BLaER1 (cell line): ENCODE measurements at regions not wholly inside any gene's neighbourhood (a gene's known extent, or its start where the extent isn't known, plus 50 kb on each side); places are given as distances from the start of the nearest gene placed in this dataset.

Source experiments
- H3K27ac ChIP-seq: shearing (Covaris generic); formaldehyde crosslinking; 2 replicates; pipeline ENCODE4 v1.8.1; 2022
- H3K27me3 ChIP-seq: shearing (Covaris generic); formaldehyde crosslinking; 2 replicates; pipeline ENCODE4 v1.8.1; 2022
- H3K36me3 ChIP-seq: shearing (Covaris generic); formaldehyde crosslinking; 2 replicates; pipeline ENCODE4 v1.8.1; 2022
- H3K4me1 ChIP-seq: shearing (Covaris generic); formaldehyde crosslinking; 2 replicates; pipeline ENCODE4 v1.8.1; 2022
- H3K4me2 ChIP-seq: shearing (Covaris generic); formaldehyde crosslinking; 2 replicates; pipeline ENCODE4 v1.8.1; 2022
- H3K4me3 ChIP-seq: shearing (Covaris generic); formaldehyde crosslinking; 2 replicates; pipeline ENCODE4 v1.8.1; 2022
- H3K9ac ChIP-seq: shearing (Covaris generic); formaldehyde crosslinking; 2 replicates; pipeline ENCODE4 v1.8.1; 2022
- H3K9me3 ChIP-seq: shearing (Covaris generic); formaldehyde crosslinking; 2 replicates; pipeline ENCODE4 v1.8.1; 2022
- H4K20me1 ChIP-seq: shearing (Covaris generic); formaldehyde crosslinking; 2 replicates; pipeline ENCODE4 v1.8.1; 2022
- Cebpa-rat ChIP-seq: shearing (Covaris generic); IDR thresholded peaks from 2 replicates; pipeline ENCODE4 v1.8.1; 2022

DNA sequence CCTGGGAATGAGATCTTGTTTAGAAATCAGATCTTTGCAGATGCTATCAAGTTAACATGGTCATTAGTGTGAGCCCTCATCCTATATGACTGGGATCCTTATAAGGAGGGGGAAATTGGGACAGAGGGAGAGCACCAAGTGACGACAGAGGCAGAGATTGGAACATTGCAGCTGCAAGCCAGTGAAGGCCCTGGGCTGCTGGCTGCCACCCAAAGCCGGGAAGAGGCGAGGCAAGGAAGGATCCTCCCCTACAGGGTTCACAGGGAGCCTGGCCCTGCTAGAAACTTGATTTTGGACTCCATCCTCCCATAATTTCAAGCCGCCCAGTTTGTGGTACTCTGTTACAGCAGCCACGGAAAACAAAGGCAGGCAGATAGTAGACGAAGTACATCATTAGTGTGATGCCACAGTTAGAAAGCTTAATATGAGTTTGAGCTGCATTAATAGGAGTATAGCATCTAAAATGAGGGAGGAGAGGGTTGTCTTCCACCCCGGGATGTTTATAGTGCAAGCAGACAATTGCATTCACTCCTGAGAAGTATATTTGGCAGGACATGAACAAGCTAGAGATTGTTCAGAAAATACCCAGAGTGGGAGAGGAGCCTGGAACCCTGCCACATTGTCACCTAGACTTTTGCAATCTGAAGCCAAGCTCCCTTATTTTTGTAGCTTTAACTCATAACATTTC, 56.8 kb upstream of the CLMP start:
- Histone ChIP-seq H3K9ac (no peak overlapping the region), H3K9me3 (no peaks in the 10 kb centered on the region), H3K36me3 (no peaks in the 10 kb centered on the region), H3K4me2 (peak overlapping the region; percentile 27; the same call in 1 of the 2 replicates), H3K4me3 (no peak overlapping the region), H3K4me1 (peaks cover 48% of the 10 kb centered on the region), H3K27ac (no peak overlapping the region), H4K20me1 (no peaks in the 10 kb centered on the region), H3K27me3 (no peaks in the 10 kb centered on the region)
- TF ChIP-seq Cebpa-rat = no peak

DNA sequence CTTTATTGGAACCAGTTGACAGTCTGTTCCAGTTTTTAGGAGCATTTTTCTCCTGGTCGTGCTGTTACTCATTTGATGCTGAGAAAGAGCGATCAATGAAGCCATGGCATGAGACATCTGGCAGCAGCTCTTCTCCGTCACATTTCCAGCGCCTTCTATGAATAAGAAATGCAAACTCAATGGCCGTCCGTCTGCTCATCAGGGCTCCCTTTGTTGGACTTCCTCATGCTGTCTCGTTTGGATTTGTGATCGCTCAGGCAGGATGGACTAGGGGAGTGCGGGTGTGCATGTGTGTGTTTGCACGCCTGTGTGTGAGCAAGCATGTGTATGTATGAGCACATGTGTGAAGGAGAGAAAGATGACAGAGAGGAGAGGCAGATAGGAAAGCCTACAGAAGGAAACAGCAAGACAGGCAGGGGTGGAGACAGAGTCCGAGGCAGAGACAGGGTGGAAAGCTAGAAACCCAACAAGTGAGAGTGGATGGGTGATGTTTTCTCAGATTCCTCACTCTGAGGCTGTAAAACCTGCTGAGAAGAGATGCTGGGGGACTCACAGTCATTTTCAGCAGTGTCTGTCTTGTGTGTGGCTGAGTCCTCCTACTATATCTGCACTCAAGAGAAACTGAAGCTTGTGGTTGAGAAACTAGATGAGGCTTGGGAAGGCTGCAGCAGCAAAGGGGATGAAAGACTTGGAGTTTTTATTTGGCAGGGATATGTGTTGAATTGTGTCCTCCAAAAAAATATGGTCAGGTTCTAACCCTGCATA, 56.0 kb upstream of the CLMP start:
- no peak overlapping the region for H3K4me3 ChIP-seq
- H3K36me3 ChIP-seq = no peaks in the 10 kb centered on the region
- peak overlapping the region; percentile 27 for H3K4me2 ChIP-seq
- no peak overlapping the region for H3K9ac ChIP-seq
- no peaks in the 10 kb centered on the region for H3K27me3 ChIP-seq
- peak overlapping the region; percentile 52 for H3K27ac ChIP-seq
- no peak for TF ChIP-seq Cebpa-rat
- H3K9me3 ChIP-seq = no peaks in the 10 kb centered on the region
- H4K20me1 ChIP-seq = no peaks in the 10 kb centered on the region
- H3K4me1 ChIP-seq = peaks cover 56% of the 10 kb centered on the region

DNA sequence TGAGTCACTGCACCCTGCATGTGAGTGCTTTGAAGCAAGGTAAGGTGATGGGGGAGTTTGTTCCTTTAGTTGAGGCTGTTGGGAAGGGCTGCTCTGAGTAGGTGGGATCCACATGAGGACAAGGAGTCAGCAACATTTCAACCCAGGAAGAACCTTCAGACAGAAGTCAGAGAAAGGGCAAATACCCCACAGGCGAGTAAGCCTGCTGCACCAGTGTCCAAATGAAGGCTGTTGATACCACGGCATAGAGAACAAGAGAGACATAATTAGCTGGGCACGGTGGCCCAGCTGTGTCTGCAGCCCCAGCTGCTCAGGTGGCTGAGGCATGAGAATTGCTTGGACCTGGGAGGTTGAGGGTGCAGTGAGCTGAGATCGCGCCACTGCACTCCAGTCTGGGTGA, 54.3 kb upstream of the CLMP start:
- peaks cover 73% of the 10 kb centered on the region for H3K4me1 ChIP-seq
- H3K4me3 ChIP-seq = no peak overlapping the region
- no peaks in the 10 kb centered on the region for H4K20me1 ChIP-seq
- no peaks in the 10 kb centered on the region for H3K9me3 ChIP-seq
- H3K4me2 ChIP-seq = peak overlapping the region; percentile 33
- no peak overlapping the region for H3K27ac ChIP-seq
- H3K9ac ChIP-seq = no peak overlapping the region
- H3K27me3 ChIP-seq = no peaks in the 10 kb centered on the region
- H3K36me3 ChIP-seq = no peaks in the 10 kb centered on the region
- no peak for TF ChIP-seq Cebpa-rat

DNA sequence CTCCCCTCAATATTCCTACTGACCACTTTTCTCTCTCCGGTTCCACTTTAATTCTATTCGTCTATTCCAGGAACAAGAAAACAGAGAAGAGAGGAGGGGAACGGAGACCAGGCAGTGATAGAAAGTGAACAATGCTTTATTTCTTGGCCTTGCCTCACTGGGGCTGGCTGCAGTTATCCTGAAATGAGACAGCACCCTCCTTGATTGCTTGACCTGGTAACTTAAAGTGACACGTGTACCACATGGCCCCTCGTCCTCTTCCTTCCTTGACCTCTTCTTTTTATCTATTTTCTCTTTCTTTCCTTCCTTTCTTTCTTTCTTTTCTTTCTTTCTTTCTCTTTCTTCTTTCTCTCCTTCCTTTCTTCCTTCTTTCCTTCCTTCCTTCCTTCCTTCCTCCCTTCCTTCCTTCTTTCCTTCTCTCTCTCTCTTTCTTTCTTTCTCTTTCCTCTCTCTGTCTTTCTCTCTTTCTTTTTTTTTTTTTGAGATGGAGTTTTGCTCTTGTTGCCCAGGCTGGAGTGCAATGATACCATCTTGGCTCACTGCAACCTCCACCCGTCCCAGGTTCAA, 52.8 kb upstream of the CLMP start:
- no peak for TF ChIP-seq Cebpa-rat
- Histone ChIP-seq H3K4me3 (no peak overlapping the region), H3K27me3 (no peaks in the 10 kb centered on the region), H3K4me2 (peak overlapping the region; percentile 21; the same call in 1 of the 2 replicates), H4K20me1 (no peaks in the 10 kb centered on the region), H3K9ac (no peak overlapping the region), H3K4me1 (peaks cover 75% of the 10 kb centered on the region), H3K36me3 (no peaks in the 10 kb centered on the region), H3K9me3 (no peaks in the 10 kb centered on the region), H3K27ac (no peak overlapping the region; the same call in 1 of the 2 replicates)

DNA sequence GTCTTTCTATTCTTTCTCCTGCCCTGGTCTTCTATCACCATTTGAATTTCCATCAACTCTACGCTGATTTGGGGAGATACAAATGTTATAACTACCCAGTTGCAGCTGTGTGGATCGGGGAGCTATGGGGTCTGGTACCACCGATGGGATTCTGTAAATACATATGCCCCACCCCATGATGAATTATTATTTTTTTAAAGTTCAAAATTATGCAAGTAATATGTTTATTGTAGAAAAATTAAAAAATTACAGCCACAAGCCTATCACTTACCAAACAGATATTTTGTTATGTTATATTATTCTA, 52.4 kb upstream of the CLMP start:
- no peak overlapping the region for H3K9ac ChIP-seq
- no peaks in the 10 kb centered on the region for H3K9me3 ChIP-seq
- H3K27me3 ChIP-seq = no peaks in the 10 kb centered on the region
- no peak for TF ChIP-seq Cebpa-rat
- no peaks in the 10 kb centered on the region for H4K20me1 ChIP-seq
- no peaks in the 10 kb centered on the region for H3K36me3 ChIP-seq
- H3K4me3 ChIP-seq = no peak overlapping the region
- peak overlapping the region; percentile 72; the same call in 1 of the 2 replicates for H3K4me2 ChIP-seq
- H3K27ac ChIP-seq = no peak overlapping the region
- H3K4me1 ChIP-seq = peaks cover 75% of the 10 kb centered on the region

DNA sequence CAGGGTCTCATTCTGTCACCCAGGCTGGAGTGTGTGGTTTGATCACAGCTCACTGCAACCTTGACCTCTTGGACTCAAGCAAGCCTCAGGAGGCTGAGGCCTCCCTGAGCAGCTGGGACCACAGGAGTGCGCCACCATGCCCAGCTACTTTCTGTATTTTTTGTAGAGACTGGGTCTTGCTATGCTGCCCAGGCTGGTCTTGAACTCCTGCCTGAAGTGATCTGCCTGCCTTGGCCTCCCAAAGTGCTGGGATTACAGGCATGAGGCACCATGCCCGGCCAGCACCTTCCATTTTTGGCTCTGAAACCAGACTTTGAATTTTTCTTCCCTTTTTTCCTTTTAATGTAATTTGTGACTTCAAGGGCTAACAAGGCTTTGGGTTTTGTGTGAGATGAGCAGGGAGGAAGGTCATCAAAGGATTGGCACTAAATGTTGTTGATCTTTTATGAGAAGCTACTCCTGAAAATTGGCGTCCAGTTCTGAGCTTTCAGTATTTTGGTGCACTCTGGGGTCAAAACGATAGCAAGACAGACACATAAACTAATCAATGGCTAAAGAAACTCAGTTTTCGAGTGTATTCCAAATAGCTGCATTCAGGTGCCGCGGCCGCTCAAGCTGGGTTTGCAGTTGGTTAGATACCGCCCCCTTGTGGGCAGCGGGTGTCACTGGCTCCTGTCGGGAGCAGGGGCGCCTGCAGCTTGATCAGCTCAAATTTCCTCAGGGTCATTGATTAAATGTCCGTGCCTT, 51.9 kb upstream of the CLMP start:
- no peak for TF ChIP-seq Cebpa-rat
- peak overlapping the region; percentile 72 for H3K4me2 ChIP-seq
- no peaks in the 10 kb centered on the region for H3K36me3 ChIP-seq
- no peaks in the 10 kb centered on the region for H3K27me3 ChIP-seq
- H3K27ac ChIP-seq = no peak overlapping the region
- H3K9me3 ChIP-seq = no peaks in the 10 kb centered on the region
- H3K9ac ChIP-seq = no peak overlapping the region
- H3K4me3 ChIP-seq = no peak overlapping the region
- no peaks in the 10 kb centered on the region for H4K20me1 ChIP-seq
- H3K4me1 ChIP-seq = peaks cover 75% of the 10 kb centered on the region

DNA sequence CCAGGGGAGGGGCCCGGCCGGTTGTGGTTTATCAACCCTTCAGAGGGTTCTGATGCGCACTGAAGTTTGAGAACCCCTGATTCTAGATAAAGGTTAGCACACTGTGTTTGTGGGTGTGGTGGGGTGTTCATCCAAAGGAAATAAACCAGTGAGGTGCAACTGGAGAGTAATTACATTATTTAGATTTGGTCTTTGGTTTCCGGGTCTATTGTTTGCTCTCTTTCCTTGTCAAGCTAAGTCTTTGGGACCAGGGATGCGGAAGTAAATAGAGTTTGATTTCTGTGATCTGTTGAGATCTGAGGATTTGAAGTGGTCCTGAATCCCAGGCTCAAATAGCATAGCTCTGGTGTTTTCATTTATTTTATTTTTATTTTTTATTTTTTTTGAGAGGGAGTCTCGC, 50.5 kb upstream of the CLMP start:
- Histone ChIP-seq H3K36me3 (no peaks in the 10 kb centered on the region), H3K27me3 (no peaks in the 10 kb centered on the region), H3K4me3 (peak overlapping the region; percentile 44; the same call in 1 of the 2 replicates), H3K9ac (0 out of 2 replicates have a peak overlapping the region, but pooled peaks have one; percentile 27), H3K27ac (peak overlapping the region; percentile 55), H3K4me2 (peak overlapping the region; percentile 72), H3K9me3 (no peaks in the 10 kb centered on the region), H4K20me1 (no peaks in the 10 kb centered on the region), H3K4me1 (peaks cover 62% of the 10 kb centered on the region)
- TF ChIP-seq Cebpa-rat = no peak
